ENCODE measurements at regions not wholly inside any gene's neighbourhood (a gene's known extent, or its start where the extent isn't known, plus 50 kb on each side); places are given as distances from the start of the nearest gene placed in this dataset.
"Not testable (repeated sequence)": the region's sequence is repeated elsewhere in the genome, so short reads cannot be mapped to it uniquely, and the experiment has no call there.

DNA sequence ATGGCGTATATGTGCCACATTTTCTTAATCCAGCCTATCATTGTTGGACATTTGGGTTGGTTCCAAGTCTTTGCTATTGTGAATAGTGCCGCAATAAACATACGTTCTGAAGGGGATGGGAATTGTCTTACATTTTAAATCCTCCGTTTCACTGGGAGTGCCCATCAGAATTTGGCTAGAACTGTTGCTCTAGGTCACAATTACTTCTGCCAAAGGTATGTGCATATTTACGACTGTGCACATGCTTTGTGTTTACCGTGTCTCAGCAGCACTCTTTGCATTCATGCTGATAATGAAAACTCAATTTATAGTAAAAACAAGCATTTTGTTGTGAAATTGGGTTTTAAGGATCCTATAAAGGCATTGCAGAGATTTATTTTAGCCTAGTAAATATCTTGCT is 151.9 kb upstream of the ZNF618 start:
- TF ChIP-seq, protein P1, sequence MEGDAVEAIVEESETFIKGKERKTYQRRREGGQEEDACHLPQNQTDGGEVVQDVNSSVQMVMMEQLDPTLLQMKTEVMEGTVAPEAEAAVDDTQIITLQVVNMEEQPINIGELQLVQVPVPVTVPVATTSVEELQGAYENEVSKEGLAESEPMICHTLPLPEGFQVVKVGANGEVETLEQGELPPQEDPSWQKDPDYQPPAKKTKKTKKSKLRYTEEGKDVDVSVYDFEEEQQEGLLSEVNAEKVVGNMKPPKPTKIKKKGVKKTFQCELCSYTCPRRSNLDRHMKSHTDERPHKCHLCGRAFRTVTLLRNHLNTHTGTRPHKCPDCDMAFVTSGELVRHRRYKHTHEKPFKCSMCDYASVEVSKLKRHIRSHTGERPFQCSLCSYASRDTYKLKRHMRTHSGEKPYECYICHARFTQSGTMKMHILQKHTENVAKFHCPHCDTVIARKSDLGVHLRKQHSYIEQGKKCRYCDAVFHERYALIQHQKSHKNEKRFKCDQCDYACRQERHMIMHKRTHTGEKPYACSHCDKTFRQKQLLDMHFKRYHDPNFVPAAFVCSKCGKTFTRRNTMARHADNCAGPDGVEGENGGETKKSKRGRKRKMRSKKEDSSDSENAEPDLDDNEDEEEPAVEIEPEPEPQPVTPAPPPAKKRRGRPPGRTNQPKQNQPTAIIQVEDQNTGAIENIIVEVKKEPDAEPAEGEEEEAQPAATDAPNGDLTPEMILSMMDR (conservative IDR thresholded peaks at IDR 0.05; ENCODE audit: low read depth, low read length) = no peak
- no peak overlapping the region for H3K4me3 ChIP-seq (ENCODE audit: low read depth, low read length)

DNA sequence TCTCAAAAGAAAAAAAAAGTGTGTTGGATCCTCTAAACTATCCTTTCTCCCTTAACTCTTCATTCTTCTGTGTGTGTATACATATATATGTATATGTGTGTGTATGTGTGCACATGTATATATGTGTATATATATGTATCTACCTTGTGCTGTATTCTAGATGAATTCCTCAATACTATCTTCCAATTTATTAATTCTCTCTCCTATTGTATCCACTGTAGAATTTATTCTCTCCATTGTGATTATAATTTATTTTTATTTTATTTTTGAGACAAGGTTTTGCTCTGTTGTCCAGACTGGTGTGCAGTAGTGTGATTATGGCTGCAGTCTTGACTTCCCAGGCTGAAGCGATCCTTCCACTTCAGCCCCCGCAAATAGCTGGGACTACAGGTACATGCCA is 147.1 kb upstream of the ZNF618 start:
- TF ChIP-seq, protein P1 (conservative IDR thresholded peaks at IDR 0.05; ENCODE audit: low read depth, low read length) = no peak
- H3K4me3 ChIP-seq (ENCODE audit: low read depth, low read length) = no peak overlapping the region

More for the DNA sequence above, 151.9 kb upstream of the ZNF618 start:
- no peak for DNase-seq (ENCODE audit: low read depth)

DNA sequence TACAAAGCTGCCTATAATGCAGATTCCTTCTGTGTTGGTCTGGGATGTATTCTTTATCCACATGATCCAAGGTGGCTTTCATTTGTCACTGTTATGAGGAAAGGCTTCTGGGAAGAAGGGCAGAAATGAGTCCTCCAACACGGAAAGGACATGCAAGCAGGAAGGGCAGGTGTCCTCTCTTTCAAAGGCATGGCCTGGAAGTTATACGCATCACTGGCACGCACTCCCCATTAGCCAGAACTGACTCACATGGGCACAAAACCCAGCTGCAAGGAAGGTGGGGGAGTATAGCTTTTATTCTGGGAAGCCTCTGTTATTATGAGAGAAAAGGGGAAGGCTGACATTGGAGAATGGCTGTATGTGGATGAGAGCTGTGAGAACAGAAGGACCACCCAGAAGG is 141.3 kb upstream of the ZNF618 start:
- H3K4me3 ChIP-seq (ENCODE audit: low read depth, low read length) = no peak overlapping the region
- TF ChIP-seq, protein P1 (conservative IDR thresholded peaks at IDR 0.05; ENCODE audit: low read depth, low read length) = no peak
- DNase-seq (ENCODE audit: low read depth) = no peak

More for the DNA sequence above, 147.1 kb upstream of the ZNF618 start:
- no peak for DNase-seq (ENCODE audit: low read depth)

DNA sequence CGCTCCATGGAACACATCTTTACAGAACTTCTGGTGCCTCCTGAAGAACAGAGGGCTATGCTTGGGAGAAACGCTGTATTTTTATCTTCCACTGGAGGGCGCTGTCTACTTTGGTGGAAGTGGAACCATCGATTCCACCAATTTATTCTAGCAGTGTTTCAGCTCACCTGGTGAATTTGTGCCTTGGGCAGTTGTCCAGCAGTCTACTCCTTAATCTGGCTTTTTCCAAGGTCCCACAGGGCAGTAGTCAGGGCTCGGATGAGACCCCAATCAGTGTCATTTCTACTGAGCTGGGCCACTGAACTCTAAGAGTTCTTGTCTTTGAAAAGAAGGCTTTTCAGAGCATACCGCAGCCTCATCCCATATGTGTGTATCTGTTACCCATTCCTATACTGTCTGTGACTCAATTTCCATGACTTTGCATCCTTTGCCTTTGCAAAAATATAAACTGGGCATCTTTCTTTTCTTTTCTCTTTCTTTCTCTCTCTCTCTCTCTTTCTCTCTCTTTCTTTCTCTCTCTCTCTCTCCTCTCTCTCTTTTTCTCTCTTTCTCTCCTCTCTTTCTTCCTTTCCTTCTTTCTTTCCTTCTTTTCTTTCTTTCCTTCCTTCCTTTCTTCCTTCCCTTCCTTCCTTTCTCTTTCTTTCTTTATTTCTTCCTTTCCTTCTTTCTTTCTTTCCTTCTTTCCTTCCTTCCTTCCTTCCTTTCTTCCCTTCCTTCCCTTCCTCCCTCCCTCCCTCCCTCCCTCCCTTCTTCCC is 138.4 kb upstream of the ZNF618 start:
- H3K4me3 ChIP-seq (ENCODE audit: low read depth, low read length) = no peak overlapping the region
- DNase-seq (ENCODE audit: low read depth) = peak; percentile 81
- TF ChIP-seq, protein P1 (conservative IDR thresholded peaks at IDR 0.05; ENCODE audit: low read depth, low read length) = peak; percentile 89

DNA sequence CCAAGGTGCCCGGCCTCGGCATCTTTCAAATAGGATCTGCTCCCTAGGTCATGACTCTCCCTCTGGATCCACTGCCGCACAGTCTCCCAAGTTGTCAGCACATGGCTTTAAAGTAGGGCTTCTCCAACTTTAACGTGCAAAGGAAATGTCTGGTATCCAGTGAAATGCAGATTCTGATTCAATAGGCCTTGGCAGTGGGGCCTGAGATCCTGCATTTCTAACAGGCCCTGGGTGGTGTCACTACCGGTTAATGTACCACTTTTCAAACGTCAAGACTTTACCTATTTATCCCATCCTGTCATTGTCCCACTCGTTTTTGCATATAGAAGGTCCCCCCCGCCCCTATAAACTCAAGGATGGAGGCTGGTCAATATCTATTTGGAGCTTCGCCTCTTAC is 137.6 kb upstream of the ZNF618 start:
- no peak for DNase-seq (ENCODE audit: low read depth)
- TF ChIP-seq, protein P1 (conservative IDR thresholded peaks at IDR 0.05; ENCODE audit: low read depth, low read length) = no peak

DNA sequence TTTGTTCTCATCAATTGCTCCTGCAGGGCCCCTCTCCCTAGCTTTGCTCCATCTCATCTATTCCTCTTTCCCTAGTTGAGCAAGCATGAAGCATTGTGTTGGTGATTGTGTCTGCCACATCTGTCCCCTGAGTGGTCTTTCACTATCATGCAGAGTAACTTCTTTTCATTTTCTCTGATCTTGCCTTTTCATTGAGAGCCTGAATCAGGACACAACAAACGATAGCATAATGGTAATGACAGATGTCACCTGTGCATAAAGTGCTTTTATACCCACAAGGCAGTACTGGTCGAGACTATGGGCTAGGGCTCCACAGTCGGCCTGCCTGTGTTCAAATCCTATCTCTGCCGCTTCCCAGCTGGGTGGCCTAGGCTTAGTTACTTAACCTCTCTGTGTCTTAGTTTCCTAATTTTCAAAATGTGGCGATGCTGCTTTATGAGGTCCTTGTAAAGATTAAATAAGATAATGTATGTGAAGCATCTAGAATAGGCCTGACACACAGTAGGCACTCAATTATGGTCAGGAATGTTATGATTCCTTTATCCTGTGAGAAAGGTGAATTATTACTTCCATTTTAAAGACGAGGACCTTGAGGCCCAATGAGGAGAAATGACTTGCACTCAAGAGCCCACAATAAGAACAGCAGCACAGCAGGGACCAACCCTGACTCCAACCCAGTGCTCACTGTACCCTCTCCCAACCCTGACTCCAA is 137.1 kb upstream of the ZNF618 start:
- DNase-seq (ENCODE audit: low read depth) = no peak
- TF ChIP-seq, protein P1 (conservative IDR thresholded peaks at IDR 0.05; ENCODE audit: low read depth, low read length) = no peak
- no peak overlapping the region for H3K4me3 ChIP-seq (ENCODE audit: low read depth, low read length)

More for the DNA sequence above, 137.6 kb upstream of the ZNF618 start:
- H3K4me3 ChIP-seq (ENCODE audit: low read depth, low read length) = no peak overlapping the region

DNA sequence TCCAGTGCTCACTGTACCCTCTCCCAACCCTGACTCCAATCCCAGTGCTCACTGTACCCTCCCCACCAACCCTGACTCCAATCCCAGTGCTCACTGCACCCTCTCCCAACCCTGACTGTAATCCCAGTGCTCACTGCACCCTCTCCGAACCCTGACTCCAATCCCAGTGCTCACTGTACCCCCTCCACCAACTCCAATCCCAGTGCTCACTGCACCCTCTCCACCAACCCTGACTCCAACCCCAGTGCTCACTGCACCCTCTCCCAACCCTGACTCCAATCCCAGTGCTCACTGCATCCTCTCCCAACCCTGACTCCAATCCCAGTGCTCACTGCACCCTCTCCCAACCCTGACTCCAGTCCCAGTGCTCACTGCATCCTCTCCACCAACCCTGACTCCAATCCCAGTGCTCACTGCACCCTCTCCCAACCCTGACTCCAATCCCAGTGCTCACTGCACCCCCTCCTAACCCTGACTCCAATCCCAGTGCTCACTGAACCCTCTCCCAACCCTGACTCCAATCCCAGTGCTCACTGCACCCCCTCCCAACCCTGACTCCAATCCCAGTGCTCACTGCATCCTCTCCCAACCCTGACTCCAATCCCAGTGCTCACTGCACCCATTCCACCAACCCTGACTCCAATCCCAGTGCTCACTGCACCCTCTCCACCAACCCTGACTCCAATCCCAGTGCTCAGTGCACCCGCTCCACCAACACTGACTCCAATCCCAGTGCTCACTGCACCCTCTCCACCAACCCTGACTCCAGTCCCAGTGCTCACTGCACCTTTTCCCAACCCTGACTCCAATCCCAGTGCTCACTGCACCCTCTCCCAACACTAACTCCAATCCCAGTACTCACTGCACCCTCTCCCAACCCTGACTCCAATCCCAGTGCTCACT is 136.3 kb upstream of the ZNF618 start:
- DNase-seq (ENCODE audit: low read depth) = not testable (repeated sequence)

DNA sequence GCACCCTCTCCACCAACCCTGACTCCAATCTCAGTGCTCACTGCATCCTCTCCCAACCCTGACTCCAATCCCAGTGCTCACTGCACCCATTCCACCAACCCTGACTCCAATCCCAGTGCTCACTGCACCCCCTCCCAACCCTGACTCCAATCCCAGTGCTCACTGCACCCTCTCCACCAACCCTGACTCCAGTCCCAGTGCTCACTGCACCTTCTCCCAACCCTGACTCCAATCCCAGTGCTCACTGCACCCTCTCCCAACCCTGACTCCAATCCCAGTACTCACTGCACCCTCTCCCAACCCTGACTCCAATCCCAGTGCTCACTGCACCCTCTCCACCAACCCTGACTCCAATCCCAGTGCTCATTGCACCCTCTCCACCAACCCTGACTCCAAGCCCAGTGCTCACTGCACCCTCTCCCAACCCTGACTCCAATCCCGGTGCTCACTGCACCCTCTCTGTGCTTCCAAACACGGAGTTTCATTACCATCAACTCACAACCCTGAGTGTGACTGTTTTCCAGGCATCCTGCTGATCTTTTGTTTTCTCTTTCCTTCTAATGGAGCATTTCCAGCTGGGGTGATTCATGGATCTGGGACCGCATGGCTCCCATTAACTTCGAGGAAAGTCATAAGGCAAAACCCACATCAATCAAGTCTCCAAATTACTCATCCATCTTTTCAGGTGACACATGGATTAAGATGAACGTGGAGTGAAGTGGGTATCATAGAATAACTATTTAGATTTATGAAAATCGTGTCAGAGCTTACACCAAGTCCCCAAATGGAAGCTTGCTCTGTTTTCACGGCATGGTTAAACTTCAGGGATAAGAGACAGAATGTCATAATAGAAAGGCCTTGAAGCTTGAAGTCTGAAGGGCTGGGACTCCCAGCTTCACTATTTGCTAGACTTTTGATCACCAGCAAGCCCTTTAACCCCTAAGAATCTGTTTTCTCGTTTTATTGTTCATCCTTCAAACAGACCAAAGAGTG is 135.3 kb upstream of the ZNF618 start:
- H3K4me3 ChIP-seq (ENCODE audit: low read depth, low read length) = not testable (repeated sequence)
- peak; percentile 26 for DNase-seq (ENCODE audit: low read depth)

More for the DNA sequence above, 136.3 kb upstream of the ZNF618 start:
- H3K4me3 ChIP-seq (ENCODE audit: low read depth, low read length) = not testable (repeated sequence)

Measured in choroid plexus epithelial cell (primary cell).